COR-L47 (cell line): ENCODE measurements at regions not wholly inside any gene's neighbourhood (a gene's known extent, or its start where the extent isn't known, plus 50 kb on each side); places are given as distances from the start of the nearest gene placed in this dataset.

ENCODE experiments used
- DNase-seq: peaks from one replicate; lab custom pipeline; 2025; lab: John Stamatoyannopoulos, UW

DNA sequence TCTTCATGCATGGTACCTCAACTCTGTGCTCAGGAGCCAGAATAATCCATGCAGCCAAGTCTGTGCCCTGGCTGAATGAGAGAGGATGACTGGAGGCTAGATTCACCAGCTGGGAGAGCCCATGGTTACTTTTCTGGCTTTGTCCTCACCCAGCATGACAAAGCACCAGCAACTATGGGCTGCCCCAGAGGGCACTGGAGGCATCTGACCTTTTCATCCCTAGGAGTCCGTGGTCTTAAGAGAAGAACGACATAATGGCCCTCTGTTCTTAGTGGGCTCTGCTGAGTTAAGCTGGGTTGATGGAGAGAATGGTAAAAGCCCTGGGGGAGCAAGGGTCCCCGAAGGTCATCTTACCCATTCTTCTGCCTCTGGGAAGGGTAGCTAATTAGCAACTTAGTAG lies 54.6 kb upstream of the TNP1 start:
- DNase-seq: no peak

DNA sequence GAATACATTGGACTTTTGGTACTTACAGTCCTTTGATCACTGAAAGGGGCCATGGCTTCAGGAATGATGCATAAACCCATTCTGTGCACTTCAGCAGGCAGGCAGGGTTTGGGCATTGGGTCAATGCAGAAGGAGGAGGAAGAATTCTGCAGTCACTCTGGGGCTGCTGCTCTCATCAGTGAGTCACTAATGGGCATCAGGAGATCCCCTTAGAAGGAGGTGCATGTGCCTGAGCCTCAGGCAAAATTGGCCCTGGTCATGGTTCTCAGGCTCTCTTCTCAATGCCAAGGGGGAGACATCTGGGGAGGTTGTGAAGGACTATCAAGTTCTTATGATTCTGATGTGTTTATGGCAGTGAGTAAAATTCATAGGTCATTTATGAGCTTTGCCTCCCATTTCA lies 52.0 kb upstream of the TNP1 start:
- no peak for DNase-seq

DNA sequence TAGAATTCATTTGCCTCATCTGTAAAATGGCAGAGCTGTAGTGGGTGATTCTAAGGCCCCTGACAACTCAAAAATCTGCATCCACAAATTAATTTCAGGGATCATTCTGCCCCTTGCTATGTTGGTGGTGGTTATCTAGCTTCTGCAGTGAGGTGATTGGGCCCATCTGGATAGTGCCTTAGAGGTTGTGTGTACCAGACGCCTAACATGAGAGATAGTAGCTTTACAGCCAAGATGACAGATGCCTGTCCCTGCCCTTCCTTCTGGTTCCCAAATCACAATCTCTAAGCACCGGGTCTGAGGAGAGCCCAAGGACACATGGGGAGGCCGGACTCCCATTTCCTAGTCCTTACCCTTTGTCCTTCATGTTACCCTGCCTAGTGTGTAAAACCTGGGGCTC lies 51.1 kb upstream of the TNP1 start:
- DNase-seq: no peak

DNA sequence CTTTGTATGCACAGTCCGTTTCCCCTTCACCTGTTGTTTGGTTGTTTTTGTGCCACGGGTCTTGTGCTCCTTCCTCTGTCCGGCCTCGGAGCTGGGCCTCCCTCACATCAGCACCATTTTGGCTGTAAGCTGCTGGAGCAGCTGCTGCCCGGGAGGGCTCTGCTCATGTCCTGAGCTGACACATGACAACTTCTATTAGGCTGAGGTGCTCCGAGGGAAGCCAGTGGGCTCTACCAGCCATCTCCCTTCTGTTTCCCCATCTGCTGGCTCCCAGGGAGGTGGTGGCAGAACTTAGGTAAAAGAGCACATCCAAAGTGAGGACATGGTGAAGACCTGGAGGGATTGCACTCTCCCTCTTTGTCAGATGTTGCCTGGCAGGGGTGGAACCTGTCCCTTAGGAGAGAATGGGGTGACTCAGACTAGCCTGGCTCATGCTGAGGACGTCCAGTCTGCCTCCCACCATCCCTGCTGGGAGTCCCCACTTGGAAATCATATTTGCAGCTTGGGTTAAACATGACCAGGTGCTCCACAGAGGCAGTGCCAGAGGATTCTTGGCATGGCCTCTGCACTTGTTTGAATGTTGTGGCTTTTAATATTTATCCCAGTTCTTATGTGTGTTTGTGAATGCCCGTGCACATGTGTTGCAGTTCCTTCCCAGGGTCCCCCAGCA lies 49.8 kb upstream of the TNP1 start:
- peak; percentile 77 for DNase-seq
